HG03571 (cell line): ENCODE measurements at regions not wholly inside any gene's neighbourhood (a gene's known extent, or its start where the extent isn't known, plus 50 kb on each side); places are given as distances from the start of the nearest gene placed in this dataset.
A peak's percentile ranks its signal among the peaks of the same experiment; 100 is the strongest.

Experiments used
- ATAC-seq: cut with Tn5 transposase; IDR thresholded peaks from one replicate; pipeline ENCODE4 v1.9.1; 2021; ENCODE audit not compliant: unreplicated experiment

DNA sequence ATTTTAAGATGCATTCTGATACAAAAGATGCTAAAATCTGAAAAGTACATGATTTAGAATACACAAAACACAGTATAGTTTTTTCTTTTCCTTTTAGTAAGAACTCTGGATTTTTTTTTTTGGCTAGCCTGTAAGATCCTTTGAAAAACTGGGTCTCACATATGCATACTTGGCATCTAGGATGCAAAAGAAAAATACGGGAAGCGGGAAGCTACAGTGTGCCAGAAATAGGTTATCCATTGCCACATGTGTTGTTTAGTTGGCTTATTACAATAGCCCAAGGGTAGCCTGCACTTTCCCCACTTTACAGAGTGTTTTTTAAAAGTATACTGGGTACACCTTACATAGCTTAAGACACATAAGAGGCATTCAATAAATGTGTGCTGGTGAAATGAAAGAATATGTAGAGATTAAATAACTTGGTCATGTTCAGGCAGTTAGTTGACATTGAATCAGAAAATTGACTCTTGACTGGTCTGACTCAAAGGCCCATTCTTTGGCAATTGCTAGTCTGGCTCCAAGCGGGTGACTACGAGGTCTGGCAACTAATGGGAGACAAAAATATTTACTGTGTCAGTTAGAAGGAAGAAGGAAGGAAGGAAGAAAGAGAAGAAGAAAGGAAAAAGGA, 286.8 kb upstream of the TRIB2 start:
- no peak for ATAC-seq

DNA sequence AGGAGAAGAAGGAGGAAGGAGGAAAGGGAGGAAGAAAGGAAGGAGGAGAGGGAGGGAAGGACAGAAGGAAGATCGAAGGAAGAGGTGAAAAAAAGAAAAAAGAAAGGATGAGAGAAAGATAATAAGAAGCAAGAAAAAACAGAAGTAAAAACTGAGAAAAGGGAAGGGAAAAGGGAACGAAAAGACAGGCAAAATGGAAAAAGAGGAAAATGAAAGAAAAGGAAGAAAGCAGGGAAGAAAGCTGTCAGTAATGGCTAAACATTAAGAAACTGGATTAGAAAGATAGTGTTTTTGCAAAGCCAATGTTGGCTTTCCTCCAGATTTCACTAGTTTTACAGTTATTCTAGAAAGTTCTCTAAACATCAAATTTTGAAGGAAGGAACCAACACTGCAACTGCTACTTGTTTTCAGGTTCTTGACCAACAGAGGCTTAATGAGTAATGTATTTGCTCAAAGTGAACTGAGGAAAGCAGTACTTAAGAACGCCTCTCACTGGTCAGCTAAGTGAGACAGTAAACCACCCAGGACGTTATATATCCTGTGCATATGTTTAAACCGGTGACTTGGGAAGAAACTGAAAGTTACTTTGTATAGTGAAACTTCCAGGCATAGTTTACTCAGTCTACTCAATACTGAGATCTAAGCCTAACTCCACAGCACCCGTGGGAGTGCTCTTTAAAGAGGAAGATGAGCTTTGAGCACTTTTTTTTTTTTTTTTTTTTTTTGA, 286.2 kb upstream of the TRIB2 start:
- ATAC-seq: peak; percentile 100

- ATAC-seq: no peak
These were observed 283.6 kb upstream of the TRIB2 start for GRCh38 chr2:12432985-12433625.

DNA sequence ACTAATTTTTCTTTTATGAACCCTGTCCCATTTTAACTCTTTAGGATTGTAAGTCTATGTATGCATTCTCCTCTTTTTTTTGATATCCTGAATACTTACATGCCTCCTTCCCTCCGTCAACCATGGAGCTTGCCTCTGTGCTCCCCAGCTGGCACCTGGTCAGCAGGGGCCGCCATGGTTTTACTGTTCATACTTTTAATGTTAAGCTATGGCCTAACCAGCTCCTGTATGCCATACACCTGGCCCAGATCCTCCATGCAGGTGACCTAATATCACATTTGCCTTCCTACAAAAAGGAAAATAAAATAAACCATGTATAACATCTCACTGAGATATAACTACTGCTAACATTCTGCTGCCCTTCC, 283.1 kb upstream of the TRIB2 start:
- no peak for ATAC-seq

DNA sequence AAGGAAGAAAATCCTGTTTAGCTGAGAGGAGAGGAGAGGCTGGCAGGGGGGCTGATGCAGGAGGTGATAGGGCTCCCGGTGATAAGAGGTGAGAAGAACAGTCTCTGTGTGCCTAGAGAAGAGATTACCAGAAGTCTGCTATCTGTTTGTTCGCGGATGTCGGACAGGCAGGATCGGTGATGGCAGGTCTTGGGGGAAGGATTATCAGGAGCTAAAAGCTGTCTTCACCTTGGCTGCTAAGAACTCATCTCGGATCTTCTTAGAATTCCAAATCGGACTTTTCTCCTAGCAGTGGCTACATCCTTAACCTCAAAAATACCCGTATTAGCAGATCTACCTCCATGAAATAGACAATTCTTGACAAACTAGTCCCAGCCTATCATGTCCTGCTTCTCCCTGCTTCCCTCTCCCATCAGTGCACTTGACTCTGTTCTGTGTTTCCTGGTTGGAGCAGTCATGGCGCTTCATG, 282.1 kb upstream of the TRIB2 start:
- no peak for ATAC-seq

DNA sequence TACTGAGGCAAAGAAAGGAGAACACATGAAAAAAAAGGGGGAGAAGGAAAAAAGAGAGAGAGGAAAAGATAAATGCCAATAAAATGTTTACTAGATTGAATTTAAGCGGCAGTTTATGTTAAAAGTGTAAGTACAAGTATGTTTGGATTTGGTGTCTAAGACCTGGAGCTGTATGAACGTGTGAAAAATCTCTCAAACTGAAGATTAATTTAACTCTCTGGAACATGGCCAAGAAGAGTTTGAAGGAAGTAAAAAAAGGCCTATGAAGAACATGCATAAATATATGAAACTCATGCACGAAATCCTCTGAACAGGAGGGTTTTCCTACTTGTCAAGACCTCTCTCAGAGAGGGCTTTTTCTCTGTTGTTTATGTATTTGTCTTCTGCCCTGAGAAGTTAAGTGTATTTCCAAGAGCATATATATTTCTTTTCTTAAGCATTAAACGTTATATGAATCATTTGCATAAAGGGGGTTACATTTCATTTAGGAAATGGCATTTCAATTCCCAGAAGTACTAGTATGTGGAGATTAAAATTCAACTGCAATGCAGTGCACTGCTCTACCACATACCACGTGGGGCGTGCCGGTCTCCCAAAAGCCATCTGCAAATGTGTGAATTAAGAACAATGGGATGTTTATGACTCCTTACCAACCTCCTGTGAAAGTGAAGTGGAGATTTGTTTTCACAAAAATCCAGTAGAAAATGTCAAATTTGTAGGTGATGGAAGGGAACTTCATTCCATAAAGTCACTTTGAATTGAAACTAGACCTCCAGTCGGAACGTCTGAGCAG, 281.1 kb upstream of the TRIB2 start:
- no peak for ATAC-seq

- no peak for ATAC-seq
These were observed 280.3 kb upstream of the TRIB2 start for GRCh38 chr2:12436483-12436882.

- ATAC-seq: no peak
These were observed 279.7 kb upstream of the TRIB2 start for GRCh38 chr2:12436935-12437561.

GRCh38 chr2:12440731-12441130, 276.0 kb upstream of the TRIB2 start:
- ATAC-seq: no peak

- ATAC-seq: no peak
These were observed 274.8 kb upstream of the TRIB2 start for GRCh38 chr2:12441750-12442475.

- no peak for ATAC-seq
These were observed 274.3 kb upstream of the TRIB2 start for GRCh38 chr2:12442476-12442847.

DNA sequence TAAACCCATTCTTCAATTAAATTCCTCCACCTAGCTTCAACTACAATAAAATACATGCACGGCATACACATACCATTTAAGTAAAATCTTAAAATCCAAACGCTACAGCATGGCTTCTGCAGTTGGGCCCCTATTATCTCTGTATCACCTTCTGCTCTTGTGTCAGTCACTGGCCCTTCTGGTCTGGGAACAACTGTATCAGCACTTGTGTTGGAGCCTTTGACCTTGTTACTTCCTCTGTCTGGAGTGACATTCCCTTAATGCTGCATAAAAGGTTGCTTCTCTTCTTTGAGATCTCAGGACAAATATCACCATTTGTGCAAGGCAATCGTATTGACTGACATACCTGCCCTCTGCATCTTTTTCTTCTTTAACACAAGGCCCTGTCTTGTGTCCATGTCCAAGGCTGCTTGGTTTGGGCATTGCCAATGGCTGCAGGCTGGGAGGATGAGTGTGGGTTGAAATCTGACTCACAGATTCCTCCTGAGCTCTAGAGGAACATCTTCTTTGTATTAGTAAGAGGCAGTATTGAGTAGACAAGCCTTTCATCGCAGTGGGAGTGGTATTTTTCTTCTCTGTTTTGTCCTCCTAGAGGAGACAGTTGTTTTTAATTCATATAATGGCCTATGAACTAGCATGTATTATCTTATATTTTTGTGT, 267.8 kb upstream of the TRIB2 start:
- ATAC-seq: no peak

DNA sequence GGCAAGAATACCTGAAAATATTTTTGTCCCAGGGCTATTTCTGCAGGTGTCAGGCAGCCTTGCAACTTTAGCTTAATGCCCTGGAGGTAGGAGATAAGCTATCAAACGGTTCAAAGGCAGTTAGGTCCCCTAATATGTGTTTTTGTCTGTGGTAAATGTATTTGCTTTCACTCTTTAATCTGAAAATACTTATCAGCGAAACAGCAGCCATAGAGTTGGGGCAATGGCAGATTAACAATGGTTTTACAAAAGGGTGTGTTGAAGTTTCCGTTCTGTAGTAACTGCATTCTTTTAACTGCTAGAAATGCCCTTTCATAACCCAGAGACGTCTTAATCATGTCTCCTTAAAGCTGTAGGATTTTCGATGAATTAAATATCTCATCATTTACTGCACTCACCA, 265.0 kb upstream of the TRIB2 start:
- no peak for ATAC-seq

- ATAC-seq: no peak
These were observed 264.6 kb upstream of the TRIB2 start for GRCh38 chr2:12452185-12452584.

- ATAC-seq: no peak
These were observed 263.0 kb upstream of the TRIB2 start for GRCh38 chr2:12453731-12454130.

- ATAC-seq: no peak
These were observed 261.1 kb upstream of the TRIB2 start for GRCh38 chr2:12455661-12456060.

DNA sequence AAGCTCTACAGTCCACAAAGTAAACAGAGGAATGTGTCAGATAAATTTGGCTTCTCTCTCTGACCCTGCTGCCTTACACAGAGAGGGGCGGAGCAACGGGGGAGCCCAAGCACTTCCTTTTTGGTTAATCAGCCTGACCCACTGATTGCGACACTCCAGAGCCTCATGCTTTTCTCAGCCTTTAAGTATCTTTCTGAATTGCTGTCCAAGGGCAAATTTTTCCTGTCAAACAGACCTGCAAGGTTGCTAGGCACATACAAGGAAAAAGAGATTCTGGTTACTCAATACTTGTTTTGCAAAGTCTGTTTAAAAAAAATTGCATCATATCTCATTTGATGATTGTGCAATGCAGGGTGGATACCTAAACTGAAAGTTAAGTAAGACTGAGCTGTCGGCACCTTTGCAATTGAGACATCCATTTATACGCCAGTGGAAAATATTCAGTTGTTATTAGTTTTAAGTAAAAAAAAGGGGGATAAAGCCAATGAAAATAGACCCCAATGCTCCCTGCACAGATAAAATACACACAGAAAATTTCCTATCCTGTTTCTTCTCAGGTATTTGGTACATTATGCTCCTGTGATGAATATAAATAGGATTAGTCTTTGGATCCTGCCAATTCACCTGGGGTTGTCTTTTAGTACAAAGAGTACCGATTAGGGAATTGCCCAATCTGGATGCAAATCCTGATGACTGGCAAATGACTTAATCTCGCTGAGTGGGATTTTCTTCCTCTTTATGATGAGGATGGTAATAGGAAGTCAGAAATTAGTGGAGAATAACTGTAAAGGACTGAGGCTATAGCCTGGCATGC, 260.2 kb upstream of the TRIB2 start:
- peak; percentile 94 for ATAC-seq

GRCh38 chr2:12457831-12458230, 258.9 kb upstream of the TRIB2 start:
- ATAC-seq: no peak

- no peak for ATAC-seq
These were observed 253.5 kb upstream of the TRIB2 start for GRCh38 chr2:12463189-12463588.
